Peyer's patch (tissue), 4 donors: ENCODE measurements at regions not wholly inside any gene's neighbourhood (a gene's known extent, or its start where the extent isn't known, plus 50 kb on each side); places are given as distances from the start of the nearest gene placed in this dataset.

ENCODE experiments used
- POLR2A ChIP-seq, 2 donors: fragments of 450-650 bp; IDR thresholded peaks; one replicate each; pipeline ENCODE4 v1.5.1; 2017; ENCODE audit warnings: antibody characterized with exemption in 2 of 2, mild to moderate bottlenecking in 2 of 2, moderate library complexity in 2 of 2
- TF ChIP-seq, protein P1 (sequence below), 6 experiments: fragments of 450-650 bp in 4 of 6; fragments of 200-600 bp in 2 of 6; sonication (generic) in 1 of 6; IDR thresholded peaks; one replicate each; pipeline ENCODE4 v1.5.1; 2017 to 2019; ENCODE audit warnings: antibody characterized with exemption in 6 of 6, mild to moderate bottlenecking in 3 of 6, moderate library complexity in 1 of 6

DNA sequence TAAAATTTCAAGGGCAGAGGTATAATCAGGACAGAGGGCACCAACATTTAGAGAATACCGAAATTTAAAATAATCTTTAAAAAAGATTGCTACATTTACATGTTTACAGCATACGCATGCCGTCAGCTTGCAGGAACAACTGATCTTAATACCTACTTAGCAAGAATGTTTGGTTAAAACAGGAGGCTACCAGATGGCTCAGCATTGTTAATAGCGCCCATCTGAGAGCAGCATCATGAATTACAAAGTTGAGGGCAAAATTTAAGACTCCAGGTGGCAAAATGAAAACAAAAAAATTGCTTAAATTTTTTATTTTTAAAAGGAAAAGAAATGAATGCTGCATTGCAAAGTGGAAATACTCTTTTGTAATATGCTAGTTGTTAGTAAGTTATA, 241.3 kb downstream of the C4orf33 start:
- TF ChIP-seq, protein P1, sequence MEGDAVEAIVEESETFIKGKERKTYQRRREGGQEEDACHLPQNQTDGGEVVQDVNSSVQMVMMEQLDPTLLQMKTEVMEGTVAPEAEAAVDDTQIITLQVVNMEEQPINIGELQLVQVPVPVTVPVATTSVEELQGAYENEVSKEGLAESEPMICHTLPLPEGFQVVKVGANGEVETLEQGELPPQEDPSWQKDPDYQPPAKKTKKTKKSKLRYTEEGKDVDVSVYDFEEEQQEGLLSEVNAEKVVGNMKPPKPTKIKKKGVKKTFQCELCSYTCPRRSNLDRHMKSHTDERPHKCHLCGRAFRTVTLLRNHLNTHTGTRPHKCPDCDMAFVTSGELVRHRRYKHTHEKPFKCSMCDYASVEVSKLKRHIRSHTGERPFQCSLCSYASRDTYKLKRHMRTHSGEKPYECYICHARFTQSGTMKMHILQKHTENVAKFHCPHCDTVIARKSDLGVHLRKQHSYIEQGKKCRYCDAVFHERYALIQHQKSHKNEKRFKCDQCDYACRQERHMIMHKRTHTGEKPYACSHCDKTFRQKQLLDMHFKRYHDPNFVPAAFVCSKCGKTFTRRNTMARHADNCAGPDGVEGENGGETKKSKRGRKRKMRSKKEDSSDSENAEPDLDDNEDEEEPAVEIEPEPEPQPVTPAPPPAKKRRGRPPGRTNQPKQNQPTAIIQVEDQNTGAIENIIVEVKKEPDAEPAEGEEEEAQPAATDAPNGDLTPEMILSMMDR (IDR thresholded peaks at IDR 0.05) = no peak
- no peak for TF ChIP-seq POLR2A (IDR thresholded peaks at IDR 0.05)
